ENCODE measurements at regions not wholly inside any gene's neighbourhood (a gene's known extent, or its start where the extent isn't known, plus 50 kb on each side); places are given as distances from the start of the nearest gene placed in this dataset.
"Not testable (repeated sequence)": the region's sequence is repeated elsewhere in the genome, so short reads cannot be mapped to it uniquely, and the experiment has no call there.

- DNase-seq (ENCODE audit: insufficient read length) (no peak), FAIRE-seq (no peak)
- TF ChIP-seq POLR2A (IDR thresholded peaks at IDR 0.05; ENCODE audit: low read depth, low read length) = no peak
- no peak for TF ChIP-seq TAF1 (IDR thresholded peaks at IDR 0.05; ENCODE audit: borderline replicate concordance, low read depth, low read length)
- TF ChIP-seq POLR2AphosphoS5 (IDR thresholded peaks at IDR 0.05; ENCODE audit: low read depth, low read length) = no peak
Observed at GRCh38 chr6:6417475-6417874, 97.0 kb upstream of the F13A1 start.

GRCh38 chr6:6418421-6418820 is 98.0 kb upstream of the F13A1 start:
- no peak for FAIRE-seq
- TF ChIP-seq POLR2A (IDR thresholded peaks at IDR 0.05; ENCODE audit: low read depth, low read length) (no peak), POLR2AphosphoS5 (IDR thresholded peaks at IDR 0.05; ENCODE audit: low read depth, low read length) (no peak), TAF1 (IDR thresholded peaks at IDR 0.05; ENCODE audit: borderline replicate concordance, low read depth, low read length) (no peak)
- DNase-seq (ENCODE audit: insufficient read length) = no peak

GRCh38 chr6:6420107-6420506 is 99.6 kb upstream of the F13A1 start:
- DNase-seq (ENCODE audit: insufficient read length) = no peak
- TF ChIP-seq POLR2A (IDR thresholded peaks at IDR 0.05; ENCODE audit: low read depth, low read length) (no peak), TAF1 (IDR thresholded peaks at IDR 0.05; ENCODE audit: borderline replicate concordance, low read depth, low read length) (no peak), POLR2AphosphoS5 (IDR thresholded peaks at IDR 0.05; ENCODE audit: low read depth, low read length) (no peak)
- FAIRE-seq = no peak

- DNase-seq (ENCODE audit: insufficient read length) (no peak), FAIRE-seq (no peak)
- TF ChIP-seq POLR2A (IDR thresholded peaks at IDR 0.05; ENCODE audit: low read depth, low read length) (no peak), POLR2AphosphoS5 (IDR thresholded peaks at IDR 0.05; ENCODE audit: low read depth, low read length) (no peak), TAF1 (IDR thresholded peaks at IDR 0.05; ENCODE audit: borderline replicate concordance, low read depth, low read length) (no peak)
Observed at GRCh38 chr6:6434151-6434550, 113.7 kb upstream of the F13A1 start.

- no peak for TF ChIP-seq TAF1 (IDR thresholded peaks at IDR 0.05; ENCODE audit: borderline replicate concordance, low read depth, low read length)
- TF ChIP-seq POLR2AphosphoS5 (IDR thresholded peaks at IDR 0.05; ENCODE audit: low read depth, low read length) = no peak
- no peak for TF ChIP-seq POLR2A (IDR thresholded peaks at IDR 0.05; ENCODE audit: low read depth, low read length)
- DNase-seq (ENCODE audit: insufficient read length) (no peak), FAIRE-seq (no peak)
Observed at GRCh38 chr6:6434723-6435122, 114.3 kb upstream of the F13A1 start.

GRCh38 chr6:6436366-6436765 is 115.9 kb upstream of the F13A1 start:
- FAIRE-seq (no peak), DNase-seq (ENCODE audit: insufficient read length) (no peak)
- no peak for TF ChIP-seq POLR2AphosphoS5 (IDR thresholded peaks at IDR 0.05; ENCODE audit: low read depth, low read length)
- no peak for TF ChIP-seq POLR2A (IDR thresholded peaks at IDR 0.05; ENCODE audit: low read depth, low read length)
- TF ChIP-seq TAF1 (IDR thresholded peaks at IDR 0.05; ENCODE audit: borderline replicate concordance, low read depth, low read length) = no peak

- TF ChIP-seq TAF1 (IDR thresholded peaks at IDR 0.05; ENCODE audit: borderline replicate concordance, low read depth, low read length) (no peak), POLR2A (IDR thresholded peaks at IDR 0.05; ENCODE audit: low read depth, low read length) (no peak), POLR2AphosphoS5 (IDR thresholded peaks at IDR 0.05; ENCODE audit: low read depth, low read length) (no peak)
- no peak for FAIRE-seq
- no peak for DNase-seq (ENCODE audit: insufficient read length)
Observed at GRCh38 chr6:6436946-6437345, 116.5 kb upstream of the F13A1 start.

- no peak for TF ChIP-seq POLR2AphosphoS5 (IDR thresholded peaks at IDR 0.05; ENCODE audit: low read depth, low read length)
- TF ChIP-seq POLR2A (IDR thresholded peaks at IDR 0.05; ENCODE audit: low read depth, low read length) = no peak
- no peak for TF ChIP-seq TAF1 (IDR thresholded peaks at IDR 0.05; ENCODE audit: borderline replicate concordance, low read depth, low read length)
- no peak for FAIRE-seq
- no peak for DNase-seq (ENCODE audit: insufficient read length)
Observed at GRCh38 chr6:6438286-6438685, 117.8 kb upstream of the F13A1 start.

- no peak for DNase-seq (ENCODE audit: insufficient read length)
- no peak for FAIRE-seq
- TF ChIP-seq POLR2A (IDR thresholded peaks at IDR 0.05; ENCODE audit: low read depth, low read length) = no peak
- no peak for TF ChIP-seq POLR2AphosphoS5 (IDR thresholded peaks at IDR 0.05; ENCODE audit: low read depth, low read length)
- TF ChIP-seq TAF1 (IDR thresholded peaks at IDR 0.05; ENCODE audit: borderline replicate concordance, low read depth, low read length) = no peak
Observed at GRCh38 chr6:6439778-6440177, 119.3 kb upstream of the F13A1 start.

GRCh38 chr6:6452002-6452401 is 131.5 kb upstream of the F13A1 start:
- TF ChIP-seq POLR2AphosphoS5 (IDR thresholded peaks at IDR 0.05; ENCODE audit: low read depth, low read length) (no peak), TAF1 (IDR thresholded peaks at IDR 0.05; ENCODE audit: borderline replicate concordance, low read depth, low read length) (no peak), POLR2A (IDR thresholded peaks at IDR 0.05; ENCODE audit: low read depth, low read length) (no peak)
- FAIRE-seq (no peak), DNase-seq (ENCODE audit: insufficient read length) (no peak)

- FAIRE-seq (no peak), DNase-seq (ENCODE audit: insufficient read length) (no peak)
- TF ChIP-seq POLR2A (IDR thresholded peaks at IDR 0.05; ENCODE audit: low read depth, low read length) (no peak), TAF1 (IDR thresholded peaks at IDR 0.05; ENCODE audit: borderline replicate concordance, low read depth, low read length) (no peak), POLR2AphosphoS5 (IDR thresholded peaks at IDR 0.05; ENCODE audit: low read depth, low read length) (no peak)
Observed at GRCh38 chr6:6453186-6453585, 132.7 kb upstream of the F13A1 start.

GRCh38 chr6:6455272-6455671 is 133.2 kb upstream of the LY86 start:
- TF ChIP-seq POLR2A (IDR thresholded peaks at IDR 0.05; ENCODE audit: low read depth, low read length) (no peak), POLR2AphosphoS5 (IDR thresholded peaks at IDR 0.05; ENCODE audit: low read depth, low read length) (no peak), TAF1 (IDR thresholded peaks at IDR 0.05; ENCODE audit: borderline replicate concordance, low read depth, low read length) (no peak)
- no peak for DNase-seq (ENCODE audit: insufficient read length)
- FAIRE-seq = no peak

GRCh38 chr6:6458172-6458571 is 130.3 kb upstream of the LY86 start:
- no peak for TF ChIP-seq POLR2AphosphoS5 (IDR thresholded peaks at IDR 0.05; ENCODE audit: low read depth, low read length)
- no peak for TF ChIP-seq TAF1 (IDR thresholded peaks at IDR 0.05; ENCODE audit: borderline replicate concordance, low read depth, low read length)
- FAIRE-seq (no peak), DNase-seq (ENCODE audit: insufficient read length) (no peak)

- not testable (repeated sequence) for DNase-seq (ENCODE audit: insufficient read length); FAIRE-seq
Observed at GRCh38 chr6:6459963-6460362, 128.6 kb upstream of the LY86 start.
